ENCODE measurements at regions not wholly inside any gene's neighbourhood (a gene's known extent, or its start where the extent isn't known, plus 50 kb on each side); places are given as distances from the start of the nearest gene placed in this dataset.

DNA sequence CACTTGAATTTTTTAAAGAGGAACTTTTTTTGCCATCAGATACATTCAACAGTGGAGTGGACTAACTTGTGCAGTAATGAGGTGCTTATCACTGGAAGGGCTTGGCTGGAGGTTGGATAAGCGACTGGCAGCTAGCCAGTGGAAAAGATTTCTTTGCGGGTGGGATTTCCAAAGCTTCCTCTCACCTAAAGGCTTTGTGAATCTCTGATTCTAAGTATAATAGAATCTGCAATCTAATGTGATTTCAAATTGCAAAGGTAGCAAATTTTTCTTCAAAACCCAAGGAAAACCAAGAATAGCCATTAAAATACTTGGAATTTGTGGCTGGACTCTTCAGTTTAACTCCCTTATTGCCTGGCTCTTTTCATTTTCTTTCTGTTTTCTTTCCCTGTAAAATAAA, 460.4 kb upstream of the MARCKS start:
- DNase-seq: no peak

DNA sequence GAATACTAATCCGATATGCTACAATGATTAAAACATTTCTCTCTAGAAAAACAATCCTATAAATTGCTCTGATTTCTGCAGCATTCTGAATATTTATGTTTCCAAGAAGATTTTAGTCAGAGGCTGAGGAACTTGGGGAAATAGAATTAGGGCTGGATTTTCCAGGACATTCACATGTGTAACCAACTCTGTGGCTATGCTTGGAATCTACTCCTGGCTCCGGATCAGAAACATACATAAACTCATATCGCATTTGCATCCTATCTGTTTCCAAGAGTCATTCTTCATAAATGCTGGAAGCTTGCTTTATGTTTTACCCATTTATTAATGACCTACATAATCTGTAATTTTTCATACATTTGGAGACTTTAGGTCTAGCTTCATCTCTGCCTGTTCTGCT, 459.9 kb upstream of the MARCKS start:
- DNase-seq: no peak

- no peak for DNase-seq
These were observed 455.9 kb upstream of the MARCKS start for GRCh38 chr6:113401231-113401630.

- no peak for DNase-seq
These were observed 454.6 kb upstream of the MARCKS start for GRCh38 chr6:113402544-113402943.

GRCh38 chr6:113403966-113404595, 453.1 kb upstream of the MARCKS start:
- DNase-seq: no peak

DNA sequence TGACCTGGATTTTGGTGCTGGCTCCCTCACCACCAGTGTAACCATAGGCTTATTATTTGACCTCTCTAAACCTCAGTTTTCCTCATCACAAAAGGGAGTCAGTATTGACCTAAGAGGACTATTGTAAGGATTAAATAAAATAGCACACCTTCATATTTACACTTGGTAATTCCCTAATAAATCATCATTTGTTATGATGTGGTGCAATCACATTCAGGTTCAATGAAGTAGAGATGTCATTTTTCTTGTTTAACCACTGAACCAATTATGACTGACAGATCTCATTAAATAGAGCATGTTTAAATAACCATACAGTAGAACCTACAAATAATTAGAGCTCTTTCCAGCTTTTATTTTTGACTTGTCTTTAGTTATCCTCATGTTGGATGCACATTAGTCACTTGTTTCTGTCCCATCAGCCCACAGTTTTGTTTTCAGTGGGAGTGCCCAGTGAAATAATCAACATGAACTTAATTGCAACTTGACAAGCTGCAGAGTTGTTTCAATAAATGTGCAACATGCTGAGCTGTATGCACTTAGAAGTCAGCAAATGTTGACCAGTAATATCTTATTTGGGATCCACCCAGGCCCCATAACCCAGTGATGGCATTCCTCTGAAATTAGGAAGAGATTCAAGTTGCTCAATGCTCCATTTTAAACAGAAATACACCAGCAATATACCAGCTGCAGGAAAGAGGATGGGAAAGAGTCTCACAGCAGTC, 451.7 kb upstream of the MARCKS start:
- no peak for DNase-seq

- no peak for DNase-seq
These were observed 451.0 kb upstream of the MARCKS start for GRCh38 chr6:113406048-113406695.

DNA sequence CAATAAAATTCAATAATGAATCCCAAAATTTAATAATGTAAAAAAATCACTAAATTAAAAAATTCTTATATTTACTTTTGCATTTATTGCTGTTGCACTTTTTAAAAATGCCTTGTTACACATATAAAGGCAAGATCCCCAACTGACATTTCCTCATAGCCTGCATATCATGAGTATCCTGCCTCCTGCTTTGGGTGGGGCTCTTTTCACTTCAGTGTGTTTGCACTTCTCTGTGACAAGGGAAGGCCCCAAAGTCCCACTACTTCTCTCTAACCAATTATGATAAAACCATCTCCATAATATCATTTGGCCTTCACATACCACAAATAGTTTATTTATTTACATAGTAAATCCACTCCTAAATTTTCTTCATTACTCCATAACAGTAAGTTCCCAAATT, 446.1 kb upstream of the MARCKS start:
- DNase-seq: no peak

GRCh38 chr6:113412589-113413357, 444.4 kb upstream of the MARCKS start:
- no peak for DNase-seq

DNA sequence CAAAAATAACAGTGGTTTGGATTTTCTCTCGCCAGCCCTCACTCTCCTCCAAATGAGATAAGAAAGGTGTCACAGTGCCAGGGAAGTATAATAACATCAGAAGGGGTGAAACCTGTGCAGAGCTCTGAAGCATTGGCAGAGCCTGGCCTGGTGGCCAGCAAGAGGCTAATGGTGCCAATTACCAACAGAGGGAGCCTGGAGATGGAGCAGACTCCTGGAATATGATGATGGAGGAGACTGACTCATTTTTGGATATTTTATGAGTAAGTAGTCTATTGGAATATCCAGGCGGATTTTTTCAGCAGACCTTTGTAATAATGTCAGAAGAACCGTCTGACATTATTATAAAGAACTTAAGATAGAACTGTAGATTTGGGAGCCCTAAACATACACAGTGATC, 442.6 kb upstream of the MARCKS start:
- no peak for DNase-seq

DNA sequence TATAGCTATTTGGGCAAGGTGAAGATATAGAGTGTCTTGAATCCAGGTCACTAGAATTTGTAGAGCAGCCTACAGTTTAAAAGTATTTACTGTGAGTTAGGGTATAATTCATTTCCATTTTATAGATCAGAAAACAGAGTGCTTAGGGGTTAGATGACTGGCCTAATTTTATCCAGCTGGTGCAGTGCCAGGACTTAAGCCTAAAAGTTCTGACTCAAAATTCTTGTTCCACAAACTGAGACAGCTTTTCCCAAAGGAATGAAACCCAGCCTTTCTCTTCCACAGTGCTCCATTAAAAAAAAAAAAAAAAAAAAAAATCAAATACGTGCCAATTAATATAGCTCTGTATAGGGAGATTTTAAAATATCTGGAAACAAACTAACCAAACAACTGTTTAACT, 441.0 kb upstream of the MARCKS start:
- no peak for DNase-seq

GRCh38 chr6:113420290-113420689, 436.9 kb upstream of the MARCKS start:
- no peak for DNase-seq

- DNase-seq: no peak
These were observed 435.1 kb upstream of the MARCKS start for GRCh38 chr6:113421997-113422396.

DNA sequence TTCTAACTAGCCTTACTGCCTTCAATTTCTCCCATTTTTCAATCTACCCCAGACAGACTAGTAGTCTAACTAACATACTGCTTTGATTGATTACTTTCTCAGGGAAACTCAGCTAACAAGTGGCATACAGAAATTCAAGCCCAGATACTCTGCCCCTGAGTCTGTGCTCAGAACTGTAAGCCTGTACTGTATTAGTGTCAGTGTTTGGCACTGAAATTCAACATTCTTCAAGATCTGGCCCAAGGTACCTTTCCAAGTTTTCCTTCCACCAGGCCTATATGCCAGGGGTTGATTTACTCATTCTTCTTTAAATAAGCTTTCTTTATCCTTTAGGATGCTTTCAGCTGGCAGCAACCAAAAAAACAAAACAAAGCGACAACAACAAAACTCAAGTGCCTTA, 433.2 kb upstream of the MARCKS start:
- no peak for DNase-seq

DNA sequence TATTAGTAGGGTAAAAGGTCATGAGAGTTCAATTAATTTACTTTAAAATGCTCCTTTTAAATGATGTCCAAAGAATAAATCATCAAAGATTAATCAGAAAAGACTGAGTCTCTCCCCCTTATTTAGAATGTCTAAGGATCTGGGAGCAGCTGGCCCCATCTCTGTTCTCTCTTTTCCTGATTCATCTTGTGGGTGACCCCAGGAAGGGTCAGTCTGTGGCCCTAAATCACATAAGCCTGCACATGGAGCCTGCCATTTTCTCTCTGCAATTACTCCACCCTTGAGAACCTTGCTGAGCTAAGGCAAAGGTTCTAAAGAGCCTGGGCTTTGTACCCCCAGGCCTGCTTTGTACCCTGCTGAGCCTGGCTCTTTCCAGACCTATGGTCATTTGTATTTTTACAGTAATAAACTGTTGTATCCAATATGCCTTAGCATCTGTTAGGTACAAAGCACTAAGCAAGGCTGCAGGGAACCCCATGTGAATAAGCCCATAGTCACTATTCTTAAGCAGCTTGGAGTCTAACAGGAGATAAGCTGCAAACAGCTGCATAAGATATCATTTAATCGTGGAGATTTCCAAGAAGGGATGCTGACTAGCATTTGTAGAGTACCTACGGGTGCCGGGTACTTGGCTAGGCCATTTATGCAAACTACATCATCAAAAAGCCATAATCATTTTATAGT, 431.0 kb upstream of the MARCKS start:
- DNase-seq: no peak

DNA sequence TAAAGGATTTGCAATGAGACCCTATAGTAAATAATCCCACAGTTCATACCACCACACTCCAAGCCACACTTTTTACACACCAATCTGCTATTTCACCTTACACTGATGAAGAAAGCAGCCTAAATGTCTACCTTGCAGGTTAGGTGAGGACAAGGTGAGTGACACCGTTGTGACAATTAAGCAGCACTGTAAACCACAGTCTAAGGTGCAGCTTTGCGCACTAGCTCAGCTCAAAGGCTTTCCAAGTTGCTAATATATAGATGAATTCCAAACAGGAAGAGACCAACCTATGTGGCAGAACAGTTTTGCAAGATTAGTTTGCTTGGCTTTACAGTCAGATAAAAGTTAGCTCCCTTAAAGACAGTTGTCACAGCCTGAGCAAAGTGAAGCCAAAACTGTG, 429.5 kb upstream of the MARCKS start:
- DNase-seq: no peak

GRCh38 chr6:113428702-113429101, 428.4 kb upstream of the MARCKS start:
- no peak for DNase-seq

GRCh38 chr6:113432521-113433334, 424.4 kb upstream of the MARCKS start:
- no peak for DNase-seq

GRCh38 chr6:113433335-113433991, 423.7 kb upstream of the MARCKS start:
- DNase-seq: no peak

- no peak for DNase-seq
These were observed 422.5 kb upstream of the MARCKS start for GRCh38 chr6:113434641-113435040.

DNA sequence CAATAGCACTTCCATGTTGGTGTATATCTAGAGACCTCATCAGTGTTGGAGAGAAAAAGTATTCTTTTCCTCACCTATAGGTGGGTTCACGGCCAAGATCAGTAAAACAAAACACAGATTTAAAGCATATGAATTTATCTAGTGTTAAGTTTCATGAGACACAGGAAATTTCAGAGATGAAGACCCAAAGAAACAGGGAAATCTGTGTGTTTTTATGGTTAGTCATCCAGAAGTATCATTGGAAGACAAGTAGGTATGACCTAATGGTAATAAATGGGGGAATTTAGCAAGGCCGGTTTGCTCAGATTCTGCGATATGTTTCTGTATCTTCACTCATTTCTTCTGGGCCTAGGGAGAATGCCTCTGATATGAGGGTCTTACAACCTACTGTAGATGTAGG, 419.6 kb upstream of the MARCKS start:
- no peak for DNase-seq
